Caco-2 (cell line): ENCODE measurements at regions not wholly inside any gene's neighbourhood (a gene's known extent, or its start where the extent isn't known, plus 50 kb on each side); places are given as distances from the start of the nearest gene placed in this dataset.

ENCODE experiments used
- BruUV-seq: library from RNA; stranded (reverse); fragments of 400-500 nt; replicated peaks from 2 replicates; lab custom pipeline; 2021; lab: Mats Ljungman, UMichigan
- CTCF ChIA-PET: fragments of 300-600 bp; sonication (Branson Sonifier 250); formaldehyde crosslinking; loops from one replicate; lab custom pipeline; 2022; ENCODE audit warnings: antibody characterized with exemption; lab: Charles Lee
- POLR2A ChIA-PET: fragments of 300-600 bp; sonication (Branson Sonifier 250); formaldehyde crosslinking; loops from one replicate; lab custom pipeline; 2022; ENCODE audit warnings: antibody characterized with exemption; lab: Charles Lee
- DNase-seq, 2 experiments: peaks; one replicate each; pipeline versions ENCODE4 v3.0.0 to v3.0.0-alpha.2; 2020 to 2022
- H3K27me3 ChIP-seq: replicated peaks from 2 replicates; pipeline ENCODE4 v1.6.0; 2011; ENCODE audit warnings: low read length; ENCODE audit not compliant: control insufficient read depth, insufficient read depth
- H3K36me3 ChIP-seq: 2 replicates; pipeline ENCODE4 v1.5.1; 2011; ENCODE audit warnings: low read length; ENCODE audit not compliant: control insufficient read depth, insufficient read depth
- H3K4me1 ChIP-seq: fragments of 250-450 bp; sonication (Bioruptor Pico); 2 replicates; pipeline ENCODE4 v1.5.1; 2020; ENCODE audit warnings: mild to moderate bottlenecking
- H3K4me3 ChIP-seq: 2 replicates; pipeline ENCODE4 v1.5.1; 2011; ENCODE audit warnings: low read depth, mild to moderate bottlenecking, control low read depth, low read length
- H3K9me3 ChIP-seq: fragments of 250-450 bp; sonication (Bioruptor Pico); 2 replicates; pipeline ENCODE4 v1.5.1; 2020; ENCODE audit warnings: mild to moderate bottlenecking, moderate library complexity
- H3K27ac Mint-ChIP-seq: one replicate; pipeline ENCODE4 v1.8.0; 2022; ENCODE audit warnings: mixed read lengths; ENCODE audit not compliant: unreplicated experiment
- H3K27me3 Mint-ChIP-seq: one replicate; pipeline ENCODE4 v1.8.0; 2022; ENCODE audit warnings: mixed read lengths; ENCODE audit not compliant: insufficient read depth, unreplicated experiment
- H3K36me3 Mint-ChIP-seq: one replicate; pipeline ENCODE4 v1.8.0; 2022; ENCODE audit warnings: mild to moderate bottlenecking, mixed read lengths; ENCODE audit not compliant: insufficient read depth, unreplicated experiment
- H3K4me1 Mint-ChIP-seq: one replicate; pipeline ENCODE4 v1.8.0; 2022; ENCODE audit warnings: low read depth, mixed read lengths; ENCODE audit not compliant: unreplicated experiment
- H3K4me3 Mint-ChIP-seq: one replicate; pipeline ENCODE4 v1.8.0; 2022; ENCODE audit warnings: mild to moderate bottlenecking, moderate library complexity, mixed read lengths; ENCODE audit not compliant: unreplicated experiment
- H3K9me3 Mint-ChIP-seq: one replicate; pipeline ENCODE4 v1.8.0; 2022; ENCODE audit warnings: mixed read lengths; ENCODE audit not compliant: unreplicated experiment
- CTCF ChIP-seq, 2 experiments: fragments of 200-600 bp in 1 of 2; IDR thresholded peaks; 1 replicate in 1 of 2; 2 replicates in 1 of 2; pipeline versions ENCODE4 v1.5.1 to v1.8.0; 2011 to 2022; ENCODE audit warnings: antibody characterized with exemption in 1 of 2, control low read depth in 1 of 2, inconsistent platforms in 1 of 2, low read depth in 1 of 2, low read length in 1 of 2, mild to moderate bottlenecking in 1 of 2, moderate library complexity in 1 of 2; ENCODE audit not compliant: insufficient read depth in 1 of 2, severe bottlenecking in 1 of 2, unreplicated experiment in 1 of 2
- intact Hi-C: fragments of 100-400 bp; cut with micrococcal nuclease; formaldehyde crosslinking; loops from one replicate; pipeline ENCODE4 v1.10.0; 2022; ENCODE audit not compliant: unreplicated experiment

- BruUV-seq: no TSS peak
- DNase-seq: no peak
- H3K4me1 ChIP-seq: no peaks in the 10 kb centered on the region
- Mint-ChIP-seq H3K9me3 (no peaks in the 10 kb centered on the region), H3K4me3 (no peak overlapping the region), H3K36me3 (no peaks in the 10 kb centered on the region), H3K4me1 (no peaks in the 10 kb centered on the region), H3K27ac (no peak overlapping the region), H3K27me3 (peaks cover 8% of the 10 kb centered on the region)
- H3K36me3 ChIP-seq: no peaks in the 10 kb centered on the region
- TF ChIP-seq CTCF (IDR thresholded peaks at IDR 0.05; ENCODE audit: insufficient read depth in 1 of 2, low read depth in 1 of 2, low read length in 1 of 2, severe bottlenecking in 1 of 2, unreplicated experiment in 1 of 2): no peak
- no peaks in the 10 kb centered on the region for H3K27me3 ChIP-seq
- intact Hi-C loops: no loop called here
- POLR2A ChIA-PET: no interaction called here
- H3K4me3 ChIP-seq: no peak overlapping the region
- CTCF ChIA-PET: no interaction called here
- H3K9me3 ChIP-seq: no peaks in the 10 kb centered on the region
Observed at GRCh38 chr5:62183727-62184126, 122.3 kb upstream of the KIF2A start.

- DNase-seq: no peak
- Histone ChIP-seq H3K36me3 (no peaks in the 10 kb centered on the region), H3K9me3 (no peaks in the 10 kb centered on the region), H3K4me1 (no peaks in the 10 kb centered on the region), H3K4me3 (no peak overlapping the region), H3K27me3 (no peaks in the 10 kb centered on the region)
- BruUV-seq: no TSS peak
- Mint-ChIP-seq H3K27ac (no peak overlapping the region), H3K36me3 (no peaks in the 10 kb centered on the region), H3K4me3 (no peak overlapping the region), H3K9me3 (no peaks in the 10 kb centered on the region), H3K4me1 (no peaks in the 10 kb centered on the region), H3K27me3 (peaks cover 11% of the 10 kb centered on the region)
- TF ChIP-seq CTCF (IDR thresholded peaks at IDR 0.05; ENCODE audit: insufficient read depth in 1 of 2, low read depth in 1 of 2, low read length in 1 of 2, severe bottlenecking in 1 of 2, unreplicated experiment in 1 of 2): no peak
- ChIA-PET CTCF (no interaction called here), POLR2A (no interaction called here)
- intact Hi-C loops: no loop called here
Observed at GRCh38 chr5:62184444-62184843, 121.6 kb upstream of the KIF2A start.

- Mint-ChIP-seq H3K9me3 (peaks cover 34% of the 10 kb centered on the region), H3K27me3 (peaks cover 9% of the 10 kb centered on the region), H3K4me1 (no peaks in the 10 kb centered on the region), H3K27ac (no peak overlapping the region), H3K4me3 (no peak overlapping the region), H3K36me3 (no peaks in the 10 kb centered on the region)
- H3K4me1 ChIP-seq: no peaks in the 10 kb centered on the region
- ChIA-PET CTCF (no interaction called here), POLR2A (no interaction called here)
- BruUV-seq: no TSS peak
- no peak for TF ChIP-seq CTCF (IDR thresholded peaks at IDR 0.05; ENCODE audit: insufficient read depth in 1 of 2, low read depth in 1 of 2, low read length in 1 of 2, severe bottlenecking in 1 of 2, unreplicated experiment in 1 of 2)
- DNase-seq: no peak
- intact Hi-C loops: no loop called here
- H3K27me3 ChIP-seq: no peaks in the 10 kb centered on the region
- H3K4me3 ChIP-seq: no peak overlapping the region
- H3K9me3 ChIP-seq: peaks cover 21% of the 10 kb centered on the region; the same call in 1 of the 2 replicates
- H3K36me3 ChIP-seq: no peaks in the 10 kb centered on the region
Observed at GRCh38 chr5:62190173-62190572, 115.8 kb upstream of the KIF2A start.
